GF-D8 (cell line): ENCODE measurements at regions not wholly inside any gene's neighbourhood (a gene's known extent, or its start where the extent isn't known, plus 50 kb on each side); places are given as distances from the start of the nearest gene placed in this dataset.

ENCODE experiments used
- DNase-seq: peaks from one replicate; lab custom pipeline; 2025; lab: John Stamatoyannopoulos, UW

DNA sequence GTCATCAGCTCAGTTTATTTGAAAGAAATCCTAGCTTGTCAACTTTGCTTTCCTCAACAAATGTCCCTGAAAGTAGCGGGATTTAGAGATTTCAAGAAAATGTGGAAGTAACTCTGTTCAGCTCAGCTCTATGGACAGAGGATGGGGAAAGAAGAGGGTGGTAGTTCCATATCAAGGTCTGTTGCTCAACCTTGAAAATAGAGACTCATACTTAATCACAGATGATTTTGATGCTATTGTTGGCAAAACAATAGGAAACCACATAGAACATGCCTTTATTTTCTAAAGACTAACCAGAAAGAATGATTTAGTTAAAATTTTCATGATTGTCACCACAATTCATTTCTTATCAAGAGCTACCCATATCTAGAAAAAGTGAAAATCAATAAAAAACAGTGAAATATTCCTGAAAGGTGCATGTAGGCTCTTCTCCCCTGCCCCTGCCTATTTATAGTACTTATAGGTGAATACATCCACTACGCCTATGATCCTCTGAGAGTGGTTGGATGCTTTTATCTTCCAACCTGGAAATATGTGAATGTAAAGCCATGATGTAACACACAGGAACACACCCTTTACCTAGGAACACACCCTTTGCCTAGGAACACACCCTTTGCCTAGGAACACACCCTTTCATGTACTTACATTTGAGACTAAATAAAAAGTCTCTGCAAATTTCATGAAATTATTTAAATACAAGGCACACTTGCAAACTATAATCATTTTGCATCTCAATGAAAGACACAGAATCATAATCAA is 65.8 kb downstream of the ETAA1 start:
- DNase-seq: no peak

DNA sequence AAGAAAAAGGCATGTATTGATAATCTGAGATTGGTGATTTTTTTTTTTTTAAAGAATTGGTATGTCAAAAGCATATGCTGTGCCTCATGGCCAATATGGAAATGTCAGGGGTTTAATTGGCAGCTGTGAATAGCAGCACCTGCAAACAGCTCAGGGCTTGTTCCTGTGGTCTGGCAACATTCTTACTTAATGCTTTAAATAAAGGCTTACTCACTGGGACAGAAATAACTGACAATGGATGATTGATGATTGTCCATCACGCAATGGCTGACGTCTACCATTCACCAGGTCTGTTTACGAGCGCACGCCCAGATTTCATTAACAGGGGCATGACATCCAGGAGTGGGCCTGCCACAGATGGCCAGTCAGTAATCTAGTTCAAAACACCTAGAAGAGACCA is 66.7 kb downstream of the ETAA1 start:
- no peak for DNase-seq

DNA sequence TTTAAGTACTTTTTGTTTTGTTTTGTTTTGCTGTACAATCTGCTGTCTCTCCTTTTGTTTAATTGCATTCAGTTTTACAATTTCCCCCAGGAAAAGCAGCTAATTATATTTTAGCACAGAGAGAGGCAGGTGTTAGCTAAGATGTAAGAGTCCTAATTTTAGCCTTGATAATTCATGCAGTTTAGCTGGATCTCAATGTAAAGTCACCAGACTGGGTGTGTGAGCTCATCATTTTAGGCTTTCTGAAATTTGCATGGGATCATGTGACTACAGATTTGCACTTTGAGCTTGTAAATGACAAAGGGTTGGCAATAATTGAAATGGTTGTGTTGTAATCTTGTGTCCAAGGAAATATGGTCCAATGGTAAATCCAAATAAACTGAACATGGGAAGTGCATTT is 68.5 kb downstream of the ETAA1 start:
- DNase-seq: no peak

DNA sequence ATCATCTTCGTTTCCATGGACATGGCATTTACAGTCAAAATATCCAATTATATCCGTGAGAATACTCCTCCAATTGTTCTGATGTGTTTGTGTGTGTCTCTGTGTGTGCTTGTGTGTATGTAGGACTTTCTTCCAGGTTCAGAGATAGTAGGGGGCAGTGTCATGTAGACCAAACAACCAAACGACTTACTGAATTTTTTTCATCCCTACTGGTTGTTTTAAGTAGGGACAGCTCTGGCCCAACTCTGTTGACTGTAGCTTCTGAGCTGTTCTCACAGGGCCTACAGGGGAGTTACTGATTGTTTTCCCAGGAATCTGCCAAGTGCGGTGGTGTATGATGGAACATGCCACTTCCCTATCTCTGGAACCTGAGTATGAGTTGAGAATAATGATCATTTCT is 69.6 kb downstream of the ETAA1 start:
- no peak for DNase-seq

DNA sequence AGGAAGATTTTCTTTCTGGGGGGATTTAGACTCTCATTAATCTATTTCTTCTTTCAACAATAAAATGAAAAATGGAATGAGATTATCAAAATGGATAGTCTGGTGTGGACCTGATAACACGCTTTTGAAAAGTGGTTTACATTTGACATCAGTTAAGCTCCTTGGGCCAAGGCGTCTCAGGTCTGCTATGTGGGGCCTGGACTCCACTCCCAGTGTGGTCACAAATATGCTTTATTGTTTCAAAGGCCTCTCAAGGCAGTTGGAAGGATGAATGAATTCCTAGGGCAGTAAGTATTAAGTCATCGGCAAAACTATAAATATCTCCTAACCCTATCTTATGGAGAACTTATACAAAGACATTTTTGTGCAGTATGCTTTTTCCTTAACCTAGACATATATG is 74.5 kb downstream of the ETAA1 start:
- DNase-seq: no peak

DNA sequence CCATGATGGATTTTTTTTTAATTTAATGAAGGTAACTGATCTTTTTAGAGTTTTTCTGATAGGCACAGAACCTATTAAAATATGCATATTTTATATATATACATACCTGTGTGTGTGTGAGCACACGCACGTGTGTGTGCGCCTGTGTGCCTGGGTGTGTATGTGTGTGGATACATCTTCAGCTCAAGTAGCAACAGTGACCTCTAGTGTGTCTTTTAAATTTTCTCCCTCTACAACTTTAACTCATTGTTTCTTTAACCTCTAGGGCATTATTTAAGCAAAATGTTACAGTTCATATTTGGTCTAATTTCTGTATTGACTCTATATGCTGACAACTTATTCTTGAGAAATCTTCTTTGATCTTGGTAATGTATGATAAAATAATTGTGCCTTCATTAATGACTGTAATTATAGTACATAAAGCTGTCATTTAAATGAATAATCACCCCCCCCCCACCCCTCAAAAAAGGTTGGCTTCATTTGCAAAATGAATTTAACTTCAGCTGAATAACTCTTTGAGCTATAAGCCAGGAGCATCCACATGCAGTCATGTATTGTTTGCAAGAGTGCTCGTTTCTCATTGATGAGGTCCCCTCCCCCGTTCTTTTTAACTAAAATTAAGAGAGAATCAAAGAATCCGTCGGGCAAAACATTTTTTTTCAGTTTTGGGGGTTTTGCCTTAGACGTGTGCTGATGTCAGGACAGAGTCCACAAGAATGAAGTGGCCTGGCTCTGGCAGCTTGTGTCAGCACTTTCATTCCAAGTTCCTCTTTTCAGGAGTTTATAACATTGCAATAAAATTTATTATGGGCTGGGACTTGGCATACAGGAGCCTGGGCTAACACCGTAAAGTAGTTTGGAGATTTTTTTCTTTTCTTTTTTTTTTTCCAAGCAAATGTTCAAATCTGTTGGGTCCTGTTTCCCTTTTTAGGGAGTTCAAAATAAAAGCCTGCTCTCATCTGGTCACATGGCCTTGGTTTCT is 80.0 kb downstream of the ETAA1 start:
- no peak for DNase-seq

DNA sequence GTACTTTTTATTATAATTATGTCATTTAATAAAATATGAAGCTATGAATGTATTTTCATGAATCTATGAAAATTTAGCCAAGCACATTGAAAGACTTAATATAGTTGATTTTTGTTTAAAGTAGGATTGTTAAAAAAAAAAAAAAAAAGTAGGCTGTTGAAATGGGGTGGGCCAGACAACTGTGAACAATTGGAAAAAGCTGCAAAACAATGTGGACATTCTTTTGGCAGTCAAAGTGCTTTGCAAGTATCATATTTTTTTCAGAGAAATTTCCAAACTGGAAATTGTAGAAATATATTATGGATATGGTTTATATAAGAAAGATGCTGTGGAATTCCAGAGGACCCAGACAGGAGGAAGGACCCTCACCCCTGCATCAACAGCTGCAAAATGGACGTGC is 82.1 kb downstream of the ETAA1 start:
- DNase-seq: no peak

DNA sequence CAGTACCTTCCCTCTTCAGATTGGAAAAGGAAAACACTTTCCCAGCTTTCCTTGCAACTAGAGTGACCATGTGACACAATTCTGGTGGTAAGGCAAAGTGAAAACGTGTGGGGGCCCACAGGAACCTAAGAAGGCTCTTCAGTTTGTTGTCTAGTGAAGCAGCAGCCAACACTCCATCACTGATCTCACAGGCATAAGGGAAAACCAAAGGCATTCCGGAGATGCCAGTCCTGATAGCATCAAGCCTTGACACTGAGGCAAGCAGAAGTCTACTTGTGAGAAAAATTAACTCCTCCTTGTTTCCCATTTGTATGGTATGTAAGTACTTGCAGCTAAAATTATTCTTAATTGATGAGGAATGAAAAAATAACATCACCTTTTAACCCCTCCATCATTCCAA is 88.3 kb downstream of the ETAA1 start:
- DNase-seq: no peak

DNA sequence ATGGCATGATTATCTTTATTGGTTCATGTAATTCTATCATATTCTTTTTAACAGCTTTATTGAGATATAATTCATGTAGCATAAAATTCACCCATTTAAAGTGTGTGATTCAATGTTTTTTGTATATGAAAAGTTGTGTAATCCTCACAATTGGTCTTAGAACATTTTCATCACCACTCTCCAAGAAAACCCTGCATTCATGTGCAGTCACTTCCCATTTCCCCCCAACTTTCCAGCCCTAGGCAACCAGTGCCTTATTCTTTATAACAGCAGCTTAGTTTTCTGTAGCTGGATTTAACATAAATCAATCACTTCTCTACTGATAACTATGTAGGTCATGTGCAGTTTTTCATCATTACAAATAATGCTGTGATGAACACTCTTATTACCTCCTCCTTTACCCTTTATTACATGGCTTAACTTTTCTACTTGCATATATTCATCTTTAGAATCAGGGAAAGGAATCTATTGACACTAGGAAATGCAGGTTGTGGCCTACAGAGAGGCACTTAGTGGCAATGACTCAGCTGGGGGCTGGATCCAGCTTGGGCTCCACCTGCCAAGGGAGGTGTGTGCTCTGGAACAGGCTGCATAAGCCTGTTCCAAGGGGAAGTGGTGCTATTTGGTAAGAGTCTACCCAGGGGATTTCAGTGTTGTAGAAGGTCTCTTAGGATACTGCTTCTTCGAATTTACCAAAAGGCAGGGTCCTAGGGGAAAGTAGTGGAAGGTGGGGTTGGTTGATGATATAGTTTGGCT is 89.1 kb downstream of the ETAA1 start:
- DNase-seq: no peak

DNA sequence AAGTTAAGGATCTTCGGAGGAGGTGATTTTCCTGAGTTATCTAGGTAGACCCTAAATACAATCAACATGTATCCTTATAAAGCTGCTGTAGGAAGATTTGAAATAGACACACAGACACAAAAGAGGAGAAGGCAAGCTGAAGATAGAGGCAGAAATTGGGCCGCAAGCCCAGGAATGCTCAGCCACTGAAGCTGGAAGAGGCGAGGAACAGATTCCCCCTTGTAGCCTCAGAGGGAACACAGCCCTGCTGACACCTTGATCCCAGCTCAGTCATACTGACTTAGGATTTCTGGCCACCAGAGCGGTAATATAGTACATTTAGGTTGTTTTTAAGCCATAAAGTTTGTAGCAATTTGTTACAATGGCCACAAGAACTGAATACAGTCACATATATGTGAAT is 90.9 kb downstream of the ETAA1 start:
- DNase-seq: no peak

DNA sequence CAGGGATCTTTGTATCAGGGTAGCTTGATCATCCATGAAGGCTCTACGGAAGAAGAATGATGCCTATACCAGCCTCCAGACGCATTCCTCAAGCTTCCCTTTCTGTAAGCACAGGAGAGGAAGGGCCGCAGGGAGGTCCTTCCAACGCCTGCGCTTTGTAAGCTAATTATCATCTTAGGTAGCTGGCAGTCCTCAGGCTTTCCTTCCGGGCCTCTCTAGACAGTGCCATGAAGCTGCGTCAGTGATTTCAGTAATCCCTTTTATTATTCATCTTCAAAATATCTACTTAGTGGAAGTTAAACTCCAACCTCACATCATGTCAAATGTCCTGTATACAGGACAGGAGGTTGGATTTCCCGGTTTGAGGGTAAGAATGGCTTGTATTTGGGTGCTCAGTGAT is 92.3 kb downstream of the ETAA1 start:
- no peak for DNase-seq

DNA sequence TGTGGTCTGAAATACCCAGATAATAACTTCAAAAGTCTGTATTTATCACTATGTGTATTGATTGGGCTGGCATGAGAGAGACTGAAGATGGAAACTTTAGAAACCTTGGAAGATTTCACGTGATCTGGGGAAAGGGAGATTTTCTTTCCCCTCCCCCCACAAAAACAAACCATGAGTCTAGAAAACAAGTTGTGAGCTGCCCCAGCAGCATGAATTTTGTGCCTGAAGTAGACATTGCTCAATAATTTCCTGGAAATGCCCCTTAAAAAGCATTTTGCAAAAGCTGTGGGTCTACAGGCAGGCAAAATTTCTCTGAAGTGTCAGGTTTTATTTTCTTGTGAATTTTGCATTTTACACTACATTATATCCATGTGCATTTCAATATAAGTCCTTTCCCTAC is 101.8 kb downstream of the ETAA1 start:
- DNase-seq: no peak

DNA sequence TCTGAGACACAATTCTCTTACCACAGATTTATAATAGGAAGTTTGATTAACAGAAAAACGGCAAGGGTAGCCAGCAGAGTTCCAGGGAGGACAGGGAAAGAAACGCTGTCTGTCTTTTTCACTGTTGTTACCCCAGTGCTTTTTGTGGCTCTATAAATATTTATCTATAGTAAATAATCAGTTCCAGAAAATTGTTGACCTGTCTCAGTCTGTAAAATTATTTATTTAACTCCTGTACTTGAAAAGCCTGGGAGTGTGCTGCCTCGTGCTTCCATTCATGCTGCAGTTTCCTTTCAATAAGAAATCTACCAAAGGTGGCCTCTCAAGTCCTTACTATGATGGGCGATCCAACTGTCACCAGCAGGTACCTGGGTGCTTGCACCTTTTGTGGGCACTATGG is 102.9 kb downstream of the ETAA1 start:
- DNase-seq: no peak

DNA sequence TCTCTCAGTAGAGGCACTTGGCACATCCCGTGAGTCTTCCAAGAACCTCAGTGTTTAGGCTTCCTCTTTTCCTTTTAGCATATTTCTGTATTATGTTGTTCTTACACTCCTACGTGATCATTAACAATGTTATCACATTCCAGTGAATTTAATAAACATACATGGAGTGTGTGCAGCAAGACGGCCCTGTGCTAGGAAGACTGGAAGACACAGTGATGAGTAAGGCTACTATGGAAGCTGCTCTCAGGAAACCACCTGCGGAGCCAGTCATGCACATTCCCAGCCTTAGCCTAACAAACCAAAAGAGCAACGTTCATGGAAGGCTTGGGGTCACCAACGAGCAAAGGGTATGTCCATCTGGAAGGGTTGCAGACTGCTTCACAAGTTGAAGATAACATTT is 103.4 kb downstream of the ETAA1 start:
- DNase-seq: no peak

DNA sequence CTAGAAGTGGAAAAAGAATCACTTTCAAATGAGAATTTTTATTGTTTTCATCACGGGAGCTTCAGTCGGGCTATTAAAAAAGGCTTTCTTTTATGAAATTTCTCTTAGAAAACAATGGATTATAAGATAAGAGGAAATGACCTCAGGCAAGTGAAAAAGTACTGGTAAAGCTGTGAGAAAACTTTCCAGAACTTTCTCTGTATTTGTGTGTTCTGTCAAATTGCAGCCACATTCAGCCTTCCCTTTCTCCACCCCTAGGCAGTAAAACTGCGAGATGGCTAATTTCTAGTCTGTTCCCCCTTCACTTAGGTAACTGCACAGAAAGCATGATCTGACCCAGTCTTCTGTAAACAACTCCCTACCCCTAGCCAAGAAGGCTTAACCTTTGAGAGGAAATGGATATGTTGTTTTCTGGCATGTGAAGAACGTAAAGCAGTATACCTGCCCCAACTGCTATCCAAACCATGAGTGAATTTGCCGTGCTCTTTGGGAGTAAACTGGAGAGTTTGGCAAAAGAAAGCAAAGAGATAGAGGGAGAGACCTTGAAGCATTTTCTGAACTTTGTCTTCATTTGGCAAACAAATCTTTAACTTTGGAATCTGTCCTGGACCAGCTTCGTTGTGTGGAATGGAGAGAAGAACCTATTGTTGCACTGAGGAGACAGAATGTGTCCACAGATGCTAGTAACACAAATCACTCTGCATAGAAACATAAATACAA is 105.4 kb downstream of the ETAA1 start:
- no peak for DNase-seq

DNA sequence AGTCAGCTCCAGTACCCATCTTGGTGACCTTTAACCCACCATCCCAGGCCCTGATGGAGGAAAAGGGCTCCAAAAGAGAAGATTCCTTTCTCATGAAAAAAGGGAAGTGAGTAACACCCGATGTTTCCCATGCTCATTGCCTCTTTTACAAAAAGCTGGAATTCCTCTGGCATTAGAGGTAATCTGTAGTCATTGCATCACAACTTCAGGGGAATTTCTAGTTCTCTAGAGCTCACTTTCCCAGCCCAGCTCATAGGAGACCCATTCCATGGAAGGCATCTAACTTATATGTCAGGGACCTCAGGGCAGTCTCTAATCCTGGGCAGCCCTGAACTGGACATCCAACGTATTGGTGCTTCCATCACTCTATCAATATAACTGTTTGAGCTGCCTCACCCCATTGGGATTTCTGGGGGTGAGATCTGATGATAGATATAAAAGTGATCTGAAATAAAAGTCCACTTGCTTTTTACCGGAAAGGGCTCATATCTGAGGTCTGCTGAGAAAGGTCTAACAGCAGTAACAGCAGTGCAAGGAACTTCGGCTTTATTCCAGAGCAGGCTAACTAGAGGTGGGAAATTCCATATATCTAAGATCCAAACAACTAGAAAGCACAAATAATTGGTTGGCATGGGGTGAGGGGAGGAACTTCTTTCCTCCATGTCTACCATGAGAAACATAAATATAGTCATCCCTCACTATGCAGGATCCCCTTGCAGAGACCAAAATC is 106.1 kb downstream of the ETAA1 start:
- no peak for DNase-seq

DNA sequence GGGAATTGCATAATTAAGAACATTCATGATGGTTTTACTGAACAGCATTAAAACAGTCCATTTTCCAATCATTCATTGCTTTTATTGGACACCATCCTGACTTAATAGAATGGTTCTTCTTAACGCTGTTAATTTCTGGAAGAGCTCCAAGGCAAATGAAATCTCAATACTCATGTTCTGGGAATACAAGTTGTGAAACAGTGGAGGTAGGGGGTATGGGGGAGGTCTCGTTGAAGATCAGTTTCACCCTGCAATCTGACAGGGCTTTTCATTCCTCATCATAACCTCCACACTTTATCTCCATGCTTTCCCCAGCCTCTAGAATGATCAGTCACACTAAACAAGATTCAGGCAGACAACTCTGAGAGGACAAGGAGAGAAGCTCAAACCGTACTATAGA is 113.6 kb downstream of the ETAA1 start:
- DNase-seq: no peak

DNA sequence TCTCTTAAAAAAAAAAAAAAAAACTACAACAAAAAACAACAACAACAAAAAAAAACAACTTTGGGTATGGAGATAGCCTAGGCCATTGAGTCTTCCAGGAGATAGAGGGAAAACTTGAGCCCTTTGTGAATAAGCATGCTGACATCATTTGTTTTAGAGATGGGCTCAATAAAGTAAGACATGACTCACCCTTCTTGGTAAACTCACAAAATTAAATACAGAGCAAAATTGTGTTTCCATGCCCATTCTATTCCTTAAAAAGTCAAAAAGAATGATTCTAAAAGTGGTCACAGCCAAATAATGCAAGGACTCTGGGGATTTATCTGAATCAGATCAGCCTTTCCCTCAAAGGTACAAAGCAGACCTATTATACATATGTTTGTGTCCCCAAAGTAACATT is 117.4 kb downstream of the ETAA1 start:
- DNase-seq: no peak

DNA sequence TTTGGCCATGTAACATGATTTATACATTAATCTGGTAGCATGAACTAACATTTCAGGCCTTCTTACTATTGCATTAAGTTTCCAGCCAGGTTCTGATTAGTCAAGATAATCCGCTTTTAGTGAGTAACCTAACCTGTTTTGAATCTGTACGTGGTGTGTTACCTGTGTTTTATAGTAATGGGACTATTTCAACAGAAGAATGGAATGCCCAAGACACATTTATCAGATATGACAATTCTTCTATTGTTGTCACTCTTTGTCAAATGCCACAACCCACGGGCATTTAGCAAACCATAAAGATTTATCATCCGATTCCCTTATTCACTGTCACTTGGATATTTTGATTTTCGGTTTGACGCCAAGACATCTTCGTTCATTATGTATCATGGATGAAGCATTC is 117.9 kb downstream of the ETAA1 start:
- no peak for DNase-seq

DNA sequence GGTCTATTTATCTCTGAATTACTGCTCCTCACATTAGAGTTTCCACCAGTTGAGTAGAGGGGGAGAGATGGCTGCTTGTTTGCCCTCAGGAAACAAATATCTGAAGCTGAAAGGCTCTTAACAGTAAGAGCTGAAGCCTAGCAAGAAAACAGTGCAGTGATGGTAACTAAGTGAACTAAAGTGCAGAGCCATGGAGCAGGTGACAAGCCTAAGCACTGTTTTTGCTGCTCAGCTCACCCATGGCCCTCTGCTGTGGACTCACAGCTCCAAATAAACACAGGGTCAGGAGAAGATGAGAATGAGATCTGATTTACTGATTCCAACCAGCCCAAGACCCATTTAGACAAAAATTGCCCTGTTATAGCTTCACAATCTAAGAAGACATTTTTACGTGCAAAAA is 118.4 kb downstream of the ETAA1 start:
- no peak for DNase-seq

DNA sequence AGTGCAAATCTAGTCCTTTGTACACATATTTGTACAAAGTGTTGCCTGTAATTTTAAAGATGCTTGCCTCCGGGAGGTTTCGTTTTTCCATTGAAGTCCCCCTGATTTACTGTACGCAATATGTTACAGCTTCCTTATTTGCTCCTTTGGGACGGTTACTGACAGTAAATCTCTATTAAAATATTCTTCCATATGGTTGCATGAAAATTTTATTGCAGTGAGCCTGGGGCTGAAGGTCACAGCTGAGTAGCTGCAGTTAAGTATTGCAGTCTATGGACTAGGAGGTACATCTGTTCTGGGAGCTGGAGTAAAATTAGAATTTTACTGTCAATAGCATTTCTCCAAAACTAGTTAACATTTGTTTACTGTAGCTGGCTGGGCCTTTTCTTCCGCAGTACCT is 119.2 kb downstream of the ETAA1 start:
- DNase-seq: no peak
